CD4-positive, alpha-beta T cell treated with Interferon alpha-2 for 1 hour (primary cell): ENCODE measurements at regions not wholly inside any gene's neighbourhood (a gene's known extent, or its start where the extent isn't known, plus 50 kb on each side); places are given as distances from the start of the nearest gene placed in this dataset.

Experiments used
- DNase-seq, 2 donors: peaks; one replicate each; pipeline ENCODE4 v3.0.0-alpha.2; 2020 to 2022

GRCh38 chr2:21451403-21451802, 327.6 kb downstream of the TDRD15 start:
- no peak for DNase-seq

- no peak for DNase-seq
Observed at GRCh38 chr2:21452263-21452662, 328.5 kb downstream of the TDRD15 start.

GRCh38 chr2:21452678-21453077, 328.9 kb downstream of the TDRD15 start:
- no peak for DNase-seq

- DNase-seq = no peak
Observed at GRCh38 chr2:21453723-21454450, 330.1 kb downstream of the TDRD15 start.

- no peak for DNase-seq
Observed at GRCh38 chr2:21454839-21455238, 331.1 kb downstream of the TDRD15 start.

GRCh38 chr2:21461754-21462240, 338.0 kb downstream of the TDRD15 start:
- DNase-seq = no peak

GRCh38 chr2:21466341-21466927, 342.7 kb downstream of the TDRD15 start:
- DNase-seq = no peak

GRCh38 chr2:21467280-21467818, 343.6 kb downstream of the TDRD15 start:
- DNase-seq = no peak

GRCh38 chr2:21467910-21468309, 344.1 kb downstream of the TDRD15 start:
- no peak for DNase-seq

GRCh38 chr2:21468624-21469023, 344.9 kb downstream of the TDRD15 start:
- DNase-seq = no peak

GRCh38 chr2:21469158-21469557, 345.4 kb downstream of the TDRD15 start:
- no peak for DNase-seq

- no peak for DNase-seq
Observed at GRCh38 chr2:21469564-21469963, 345.8 kb downstream of the TDRD15 start.

GRCh38 chr2:21480162-21480561, 356.4 kb downstream of the TDRD15 start:
- no peak for DNase-seq

- no peak for DNase-seq
Observed at GRCh38 chr2:21484643-21485042, 360.9 kb downstream of the TDRD15 start.

GRCh38 chr2:21486445-21486844, 362.7 kb downstream of the TDRD15 start:
- no peak for DNase-seq

- DNase-seq = no peak
Observed at GRCh38 chr2:21489080-21489479, 365.3 kb downstream of the TDRD15 start.

- no peak for DNase-seq
Observed at GRCh38 chr2:21498016-21498415, 374.2 kb downstream of the TDRD15 start.

GRCh38 chr2:21500401-21500945, 376.7 kb downstream of the TDRD15 start:
- no peak for DNase-seq

- no peak for DNase-seq
Observed at GRCh38 chr2:21501376-21502027, 377.7 kb downstream of the TDRD15 start.

GRCh38 chr2:21515903-21516302, 392.1 kb downstream of the TDRD15 start:
- DNase-seq = no peak

GRCh38 chr2:21519412-21519811, 395.6 kb downstream of the TDRD15 start:
- no peak for DNase-seq

GRCh38 chr2:21519821-21520220, 396.1 kb downstream of the TDRD15 start:
- no peak for DNase-seq

GRCh38 chr2:21535826-21536225, 412.1 kb downstream of the TDRD15 start:
- DNase-seq = no peak

GRCh38 chr2:21539685-21540084, 415.9 kb downstream of the TDRD15 start:
- no peak for DNase-seq
